ENCODE measurements at regions not wholly inside any gene's neighbourhood (a gene's known extent, or its start where the extent isn't known, plus 50 kb on each side); places are given as distances from the start of the nearest gene placed in this dataset.
A peak's percentile ranks its signal among the peaks of the same experiment; 100 is the strongest.

GRCh38 chr2:12050396-12050795 is 304.0 kb downstream of the LPIN1 start:
- Mint-ChIP-seq H3K4me3 (peak overlapping the region; percentile 45), H3K27ac (peak overlapping the region; percentile 60), H3K27me3 (no peaks in the 10 kb centered on the region), H3K36me3 (ENCODE audit: low read depth) (no peaks in the 10 kb centered on the region), H3K9me3 (peaks cover 3% of the 10 kb centered on the region), H3K4me1 (peaks cover 84% of the 10 kb centered on the region)
- POLR2A ChIA-PET = interaction anchor here (0.9 kb wide), 2 partner anchors 18 to 666 kb away, joined by 3 read pairs; no protein-coding TSS in a partner anchor
- intact Hi-C loops (cut with micrococcal nuclease) = no loop called here
- TF ChIP-seq CTCF (IDR thresholded peaks at IDR 0.05) = no peak
- ATAC-seq (ENCODE audit: low read depth) (peak; percentile 67), DNase-seq (no peak)
- CTCF ChIA-PET = interaction anchor here (1.0 kb wide), 1 partner anchor 667 kb away, joined by 3 read pairs; no protein-coding TSS in a partner anchor

GRCh38 chr2:12051831-12052230 is 305.4 kb downstream of the LPIN1 start:
- Mint-ChIP-seq H3K36me3 (ENCODE audit: low read depth) (no peaks in the 10 kb centered on the region), H3K27me3 (no peaks in the 10 kb centered on the region), H3K4me3 (no peak overlapping the region), H3K9me3 (peaks cover 3% of the 10 kb centered on the region), H3K4me1 (peaks cover 84% of the 10 kb centered on the region), H3K27ac (no peak overlapping the region)
- POLR2A ChIA-PET = no interaction called here
- ATAC-seq (ENCODE audit: low read depth) (no peak), DNase-seq (no peak)
- CTCF ChIA-PET = interaction anchor here (1.0 to 1.2 kb wide), 2 partner anchors 879 to 955 kb away, joined by 3 read pairs; no protein-coding TSS in a partner anchor
- intact Hi-C loops (cut with micrococcal nuclease) = no loop called here
- no peak for TF ChIP-seq CTCF (IDR thresholded peaks at IDR 0.05)

GRCh38 chr2:12052796-12053195 is 306.4 kb downstream of the LPIN1 start:
- DNase-seq = no peak
- ChIA-PET CTCF (no interaction called here), POLR2A (no interaction called here)
- no peak overlapping the region for H3K4me3 Mint-ChIP-seq
- H3K9me3 Mint-ChIP-seq = peaks cover 3% of the 10 kb centered on the region
- H3K4me1 Mint-ChIP-seq = peaks cover 84% of the 10 kb centered on the region
- TF ChIP-seq CTCF (IDR thresholded peaks at IDR 0.05) = no peak
- H3K27ac Mint-ChIP-seq = no peak overlapping the region
- H3K36me3 Mint-ChIP-seq (ENCODE audit: low read depth) = no peaks in the 10 kb centered on the region
- intact Hi-C loops (cut with micrococcal nuclease) = no loop called here
- ATAC-seq (ENCODE audit: low read depth) = no peak
- H3K27me3 Mint-ChIP-seq = no peaks in the 10 kb centered on the region

- H3K4me3 Mint-ChIP-seq = no peak overlapping the region
- DNase-seq (no peak), ATAC-seq (ENCODE audit: low read depth) (no peak)
- no peak for TF ChIP-seq CTCF (IDR thresholded peaks at IDR 0.05)
- ChIA-PET CTCF (no interaction called here), POLR2A (no interaction called here)
- H3K27me3 Mint-ChIP-seq = no peaks in the 10 kb centered on the region
- intact Hi-C loops (cut with micrococcal nuclease) = no loop called here
- H3K27ac Mint-ChIP-seq = no peak overlapping the region
- no peaks in the 10 kb centered on the region for H3K36me3 Mint-ChIP-seq (ENCODE audit: low read depth)
- peaks cover 83% of the 10 kb centered on the region for H3K4me1 Mint-ChIP-seq
- peaks cover 3% of the 10 kb centered on the region for H3K9me3 Mint-ChIP-seq
Observed at GRCh38 chr2:12054956-12055618, 308.7 kb downstream of the LPIN1 start.

GRCh38 chr2:12057436-12058166 is 311.2 kb downstream of the LPIN1 start:
- ATAC-seq (ENCODE audit: low read depth) (peak; percentile 88), DNase-seq (peak; percentile 57)
- H3K4me3 Mint-ChIP-seq = peak overlapping the region; percentile 47
- no peaks in the 10 kb centered on the region for H3K36me3 Mint-ChIP-seq (ENCODE audit: low read depth)
- no peak for TF ChIP-seq CTCF (IDR thresholded peaks at IDR 0.05)
- peaks cover 67% of the 10 kb centered on the region for H3K4me1 Mint-ChIP-seq
- H3K27ac Mint-ChIP-seq = peak overlapping the region; percentile 50
- intact Hi-C loops (cut with micrococcal nuclease) = loop anchor here (1.0 to 2.0 kb wide), 3 partner anchors 10 to 25 kb away; no protein-coding TSS in a partner anchor
- ChIA-PET POLR2A (interaction anchor here (0.6 to 1.6 kb wide), 2 partner anchors 304 to 660 kb away, joined by 6 to 14 read pairs; no protein-coding TSS in a partner anchor), CTCF (no interaction called here)
- no peaks in the 10 kb centered on the region for H3K27me3 Mint-ChIP-seq
- H3K9me3 Mint-ChIP-seq = peaks cover 3% of the 10 kb centered on the region
